H1 (cell line): ENCODE measurements at regions not wholly inside any gene's neighbourhood (a gene's known extent, or its start where the extent isn't known, plus 50 kb on each side); places are given as distances from the start of the nearest gene placed in this dataset.

Source experiments
- BRCA1 ChIP-seq: IDR thresholded peaks from 2 replicates; pipeline ENCODE4 v1.6.1; 2012; ENCODE audit warnings: low read depth, low read length, improper control_type of control experiment
- CEBPB ChIP-seq: IDR thresholded peaks from 2 replicates; pipeline ENCODE4 v1.6.1; 2012; ENCODE audit warnings: low read depth, low read length
- CTCF ChIP-seq, 3 experiments: IDR thresholded peaks; 1 replicate in 2 of 3; 2 replicates in 1 of 3; pipeline versions ENCODE4 v1.5.1 to v1.6.1; 2011; ENCODE audit warnings: low read length in 3 of 3, mild to moderate bottlenecking in 3 of 3, inconsistent platforms in 2 of 3, low read depth in 1 of 3, moderate library complexity in 1 of 3; ENCODE audit not compliant: insufficient read depth in 1 of 3; ENCODE audit errors: control extremely low read depth in 1 of 3
- EGR1 ChIP-seq: IDR thresholded peaks from 2 replicates; pipeline ENCODE4 v1.6.1; 2011; ENCODE audit warnings: low read depth, low read length, borderline replicate concordance
- HDAC2 ChIP-seq, 2 experiments: fragments of 300-600 bp in 1 of 2; sonication (generic) in 1 of 2; IDR thresholded peaks; 2 replicates each; pipeline ENCODE4 v1.6.1; 2011 to 2012; ENCODE audit warnings: low read depth in 2 of 2, low read length in 2 of 2, mild to moderate bottlenecking in 2 of 2, moderate library complexity in 2 of 2, borderline replicate concordance in 1 of 2, inconsistent platforms in 1 of 2
- POLR2A ChIP-seq, 2 experiments: IDR thresholded peaks; 1 replicate in 1 of 2; 2 replicates in 1 of 2; pipeline ENCODE4 v1.6.1; 2011; ENCODE audit warnings: low read depth in 2 of 2, low read length in 2 of 2, mild to moderate bottlenecking in 2 of 2; ENCODE audit errors: control extremely low read depth in 1 of 2
- POLR2AphosphoS5 ChIP-seq: IDR thresholded peaks from 2 replicates; pipeline ENCODE4 v1.6.1; 2011; ENCODE audit warnings: low read depth, low read length
- SP1 ChIP-seq: IDR thresholded peaks from 2 replicates; pipeline ENCODE4 v1.6.1; 2011; ENCODE audit warnings: low read depth, low read length
- TCF12 ChIP-seq: IDR thresholded peaks from 2 replicates; pipeline ENCODE4 v1.6.1; 2011; ENCODE audit warnings: low read depth, mild to moderate bottlenecking, low read length
- YY1 ChIP-seq: IDR thresholded peaks from 2 replicates; pipeline ENCODE4 v1.6.1; 2011; ENCODE audit warnings: low read depth, mild to moderate bottlenecking, low read length
- TF ChIP-seq, protein P1 (sequence below): IDR thresholded peaks from 2 replicates; pipeline ENCODE4 v1.6.1; 2011; ENCODE audit warnings: low read length, improper control_type of control experiment

DNA sequence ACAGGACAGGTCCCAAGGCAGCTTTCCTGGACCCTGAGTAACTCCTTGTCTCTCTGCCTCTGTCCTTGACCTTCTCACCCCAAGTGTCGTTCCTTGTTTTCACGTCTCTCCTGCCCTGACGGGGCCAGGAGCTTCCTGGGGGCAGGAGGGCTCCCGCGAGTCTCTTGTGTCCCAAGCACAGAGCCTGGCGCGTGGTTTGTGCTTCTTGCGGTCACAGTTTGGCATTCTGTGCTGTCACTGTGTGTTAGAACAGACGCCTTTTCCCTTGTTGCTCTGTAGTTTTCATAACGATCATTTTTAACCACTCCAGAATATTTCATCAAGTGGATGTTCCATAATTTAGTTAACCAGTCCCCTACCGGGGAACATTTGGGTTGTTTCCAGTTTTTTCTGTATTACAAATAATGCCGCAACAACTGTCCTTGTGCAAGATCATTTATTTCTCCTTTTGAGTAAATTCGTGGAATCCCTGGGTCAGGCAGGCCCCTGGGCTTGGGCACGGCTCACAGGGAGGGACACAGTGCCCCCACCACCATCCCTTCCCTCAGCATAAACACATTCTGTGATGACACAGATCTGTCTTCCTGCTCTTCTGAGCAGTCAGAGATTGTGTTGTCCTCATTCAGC, 71.9 kb downstream of the TSPAN17 start:
- TF ChIP-seq TCF12 (no peak), BRCA1 (no peak), EGR1 (no peak), YY1 (no peak), POLR2A (IDR thresholded peaks at IDR 0.05; ENCODE audit: control extremely low read depth in 1 of 2, low read depth in 2 of 2, low read length in 2 of 2) (no peak), CTCF (IDR thresholded peaks at IDR 0.05; ENCODE audit: control extremely low read depth in 1 of 3, insufficient read depth in 1 of 3, low read depth in 1 of 3, low read length in 3 of 3) (no peak), HDAC2 (IDR thresholded peaks at IDR 0.05; ENCODE audit: borderline replicate concordance in 1 of 2, low read depth in 2 of 2, low read length in 2 of 2) (no peak), SP1 (no peak), POLR2AphosphoS5 (no peak), CEBPB (no peak)
- TF ChIP-seq, protein P1, sequence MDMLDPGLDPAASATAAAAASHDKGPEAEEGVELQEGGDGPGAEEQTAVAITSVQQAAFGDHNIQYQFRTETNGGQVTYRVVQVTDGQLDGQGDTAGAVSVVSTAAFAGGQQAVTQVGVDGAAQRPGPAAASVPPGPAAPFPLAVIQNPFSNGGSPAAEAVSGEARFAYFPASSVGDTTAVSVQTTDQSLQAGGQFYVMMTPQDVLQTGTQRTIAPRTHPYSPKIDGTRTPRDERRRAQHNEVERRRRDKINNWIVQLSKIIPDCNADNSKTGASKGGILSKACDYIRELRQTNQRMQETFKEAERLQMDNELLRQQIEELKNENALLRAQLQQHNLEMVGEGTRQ, result no peak
